Osteoblast (primary cell): ENCODE measurements at regions not wholly inside any gene's neighbourhood (a gene's known extent, or its start where the extent isn't known, plus 50 kb on each side); places are given as distances from the start of the nearest gene placed in this dataset.

ENCODE experiments used
- DNase-seq: peaks from one replicate; pipeline ENCODE4 v3.0.0; 2011; ENCODE audit warnings: low spot score, mixed read lengths; ENCODE audit not compliant: insufficient read length; ENCODE audit errors: missing footprints
- H2AFZ ChIP-seq: 2 replicates; pipeline ENCODE4 v1.6.0; 2011; ENCODE audit warnings: mild to moderate bottlenecking, low read length
- H3K27ac ChIP-seq: 2 replicates; pipeline ENCODE4 v1.5.1; 2011; ENCODE audit warnings: mild to moderate bottlenecking, low read depth, low read length, moderate library complexity
- H3K27me3 ChIP-seq: 2 replicates; pipeline ENCODE4 v1.6.0; 2012; ENCODE audit warnings: mild to moderate bottlenecking, control low read depth, inconsistent platforms, low read length, moderate library complexity; ENCODE audit not compliant: insufficient read depth
- H3K36me3 ChIP-seq: 2 replicates; pipeline ENCODE4 v1.5.1; 2011; ENCODE audit warnings: mild to moderate bottlenecking, low read length, control low read depth, moderate library complexity; ENCODE audit not compliant: insufficient read depth
- H3K4me1 ChIP-seq: 2 replicates; pipeline ENCODE4 v1.5.1; 2011; ENCODE audit warnings: mild to moderate bottlenecking, low read length, control low read depth, moderate library complexity; ENCODE audit not compliant: insufficient read depth
- H3K4me2 ChIP-seq: 2 replicates; pipeline ENCODE4 v1.6.0; 2011; ENCODE audit warnings: mild to moderate bottlenecking, low read length; ENCODE audit not compliant: insufficient read depth
- H3K4me3 ChIP-seq: fragments of 200-600 bp; sonication (generic); 3 replicates; pipeline ENCODE4 v1.5.1; 2012; ENCODE audit warnings: mild to moderate bottlenecking, low read length, inconsistent platforms; ENCODE audit not compliant: insufficient read depth
- H3K79me2 ChIP-seq: 2 replicates; pipeline ENCODE4 v1.6.0; 2012; ENCODE audit warnings: mild to moderate bottlenecking, low read length, control low read depth, inconsistent platforms; ENCODE audit not compliant: insufficient read depth
- H3K9me3 ChIP-seq: 2 replicates; pipeline ENCODE4 v1.5.1; 2011; ENCODE audit warnings: low read depth, low read length, control low read depth
- H4K20me1 ChIP-seq: 2 replicates; pipeline ENCODE4 v1.6.0; 2012; ENCODE audit warnings: mild to moderate bottlenecking, low read length, control low read depth; ENCODE audit not compliant: insufficient read depth
- TF ChIP-seq, protein P1 (sequence below): IDR thresholded peaks from 2 replicates; pipeline ENCODE4 v1.5.1; 2011; ENCODE audit warnings: mild to moderate bottlenecking, low read depth, low read length, moderate library complexity; ENCODE audit errors: extremely low read depth

GRCh38 chr21:32062591-32063227 is 189.9 kb downstream of the HUNK start:
- H3K4me1 ChIP-seq, result no peaks in the 10 kb centered on the region
- H4K20me1 ChIP-seq, result no peaks in the 10 kb centered on the region
- H3K36me3 ChIP-seq, result no peaks in the 10 kb centered on the region
- no peak for DNase-seq
- H2AFZ ChIP-seq, result no peak overlapping the region
- H3K27ac ChIP-seq, result no peak overlapping the region
- H3K27me3 ChIP-seq, result no peaks in the 10 kb centered on the region
- no peaks in the 10 kb centered on the region for H3K9me3 ChIP-seq
- no peak overlapping the region for H3K4me3 ChIP-seq
- no peaks in the 10 kb centered on the region for H3K79me2 ChIP-seq
- no peak overlapping the region for H3K4me2 ChIP-seq
- TF ChIP-seq, protein P1, sequence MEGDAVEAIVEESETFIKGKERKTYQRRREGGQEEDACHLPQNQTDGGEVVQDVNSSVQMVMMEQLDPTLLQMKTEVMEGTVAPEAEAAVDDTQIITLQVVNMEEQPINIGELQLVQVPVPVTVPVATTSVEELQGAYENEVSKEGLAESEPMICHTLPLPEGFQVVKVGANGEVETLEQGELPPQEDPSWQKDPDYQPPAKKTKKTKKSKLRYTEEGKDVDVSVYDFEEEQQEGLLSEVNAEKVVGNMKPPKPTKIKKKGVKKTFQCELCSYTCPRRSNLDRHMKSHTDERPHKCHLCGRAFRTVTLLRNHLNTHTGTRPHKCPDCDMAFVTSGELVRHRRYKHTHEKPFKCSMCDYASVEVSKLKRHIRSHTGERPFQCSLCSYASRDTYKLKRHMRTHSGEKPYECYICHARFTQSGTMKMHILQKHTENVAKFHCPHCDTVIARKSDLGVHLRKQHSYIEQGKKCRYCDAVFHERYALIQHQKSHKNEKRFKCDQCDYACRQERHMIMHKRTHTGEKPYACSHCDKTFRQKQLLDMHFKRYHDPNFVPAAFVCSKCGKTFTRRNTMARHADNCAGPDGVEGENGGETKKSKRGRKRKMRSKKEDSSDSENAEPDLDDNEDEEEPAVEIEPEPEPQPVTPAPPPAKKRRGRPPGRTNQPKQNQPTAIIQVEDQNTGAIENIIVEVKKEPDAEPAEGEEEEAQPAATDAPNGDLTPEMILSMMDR, result no peak

GRCh38 chr21:32061729-32062128 is 188.9 kb downstream of the HUNK start:
- no peaks in the 10 kb centered on the region for H3K79me2 ChIP-seq
- H3K36me3 ChIP-seq, result no peaks in the 10 kb centered on the region
- TF ChIP-seq, protein P1, result no peak
- no peaks in the 10 kb centered on the region for H3K4me1 ChIP-seq
- H3K27ac ChIP-seq, result no peak overlapping the region
- no peak overlapping the region for H2AFZ ChIP-seq
- H3K9me3 ChIP-seq, result no peaks in the 10 kb centered on the region
- no peaks in the 10 kb centered on the region for H3K27me3 ChIP-seq
- H3K4me3 ChIP-seq, result no peak overlapping the region
- DNase-seq, result no peak
- no peak overlapping the region for H3K4me2 ChIP-seq
- H4K20me1 ChIP-seq, result no peaks in the 10 kb centered on the region

DNA sequence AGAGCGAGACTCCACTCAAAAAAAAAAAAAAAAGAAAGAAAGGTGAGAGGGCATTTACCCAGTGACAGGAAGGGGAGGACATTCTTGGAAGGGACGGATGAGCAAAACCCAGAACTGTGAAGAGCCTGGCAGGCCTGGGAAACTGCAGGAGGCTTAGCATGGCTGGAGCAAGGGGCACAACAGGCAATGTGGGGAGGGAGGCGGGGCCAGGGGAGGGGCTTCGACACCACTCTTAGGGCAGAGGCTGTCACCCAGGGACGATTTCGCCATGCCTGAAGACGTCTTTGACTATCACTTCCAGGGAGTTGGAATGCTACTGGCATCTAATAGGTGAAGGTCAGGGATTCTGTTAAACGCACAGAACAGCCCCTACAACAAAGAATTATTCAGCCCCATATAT is 184.0 kb downstream of the HUNK start:
- H3K36me3 ChIP-seq, result no peaks in the 10 kb centered on the region
- H4K20me1 ChIP-seq, result no peaks in the 10 kb centered on the region
- no peak overlapping the region for H3K4me2 ChIP-seq
- no peaks in the 10 kb centered on the region for H3K9me3 ChIP-seq
- no peaks in the 10 kb centered on the region for H3K79me2 ChIP-seq
- no peak overlapping the region for H2AFZ ChIP-seq
- no peaks in the 10 kb centered on the region for H3K4me1 ChIP-seq
- H3K4me3 ChIP-seq, result no peak overlapping the region
- DNase-seq, result no peak
- H3K27ac ChIP-seq, result no peak overlapping the region
- no peaks in the 10 kb centered on the region for H3K27me3 ChIP-seq
- TF ChIP-seq, protein P1, result no peak

DNA sequence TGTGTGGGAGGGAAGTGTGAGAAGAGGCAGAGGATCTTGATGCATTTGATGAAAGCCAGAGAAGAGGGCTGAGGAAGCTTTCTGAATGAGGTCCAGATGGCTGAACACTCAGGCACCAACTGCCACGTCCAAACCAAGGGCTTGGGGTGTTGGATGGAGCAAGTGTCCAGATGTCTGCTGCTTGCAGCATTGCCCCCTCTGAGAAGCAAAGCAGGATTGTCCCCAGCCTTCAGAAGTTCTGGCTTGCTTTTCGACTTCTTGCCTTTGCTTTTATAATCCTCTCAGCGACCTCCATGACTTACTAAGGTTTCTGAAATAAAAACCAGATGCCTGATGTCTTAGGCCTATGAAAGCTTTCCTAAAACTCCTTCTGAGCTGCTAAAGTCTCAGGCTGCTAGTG is 182.5 kb downstream of the HUNK start:
- Histone ChIP-seq H3K27me3 (no peaks in the 10 kb centered on the region), H3K9me3 (no peaks in the 10 kb centered on the region), H3K27ac (no peak overlapping the region), H3K36me3 (no peaks in the 10 kb centered on the region), H2AFZ (no peak overlapping the region), H3K4me2 (no peak overlapping the region), H3K4me3 (no peak overlapping the region), H3K79me2 (no peaks in the 10 kb centered on the region), H4K20me1 (no peaks in the 10 kb centered on the region), H3K4me1 (no peaks in the 10 kb centered on the region)
- TF ChIP-seq, protein P1, result no peak
- DNase-seq, result no peak
